ENCODE measurements at regions not wholly inside any gene's neighbourhood (a gene's known extent, or its start where the extent isn't known, plus 50 kb on each side); places are given as distances from the start of the nearest gene placed in this dataset.

DNA sequence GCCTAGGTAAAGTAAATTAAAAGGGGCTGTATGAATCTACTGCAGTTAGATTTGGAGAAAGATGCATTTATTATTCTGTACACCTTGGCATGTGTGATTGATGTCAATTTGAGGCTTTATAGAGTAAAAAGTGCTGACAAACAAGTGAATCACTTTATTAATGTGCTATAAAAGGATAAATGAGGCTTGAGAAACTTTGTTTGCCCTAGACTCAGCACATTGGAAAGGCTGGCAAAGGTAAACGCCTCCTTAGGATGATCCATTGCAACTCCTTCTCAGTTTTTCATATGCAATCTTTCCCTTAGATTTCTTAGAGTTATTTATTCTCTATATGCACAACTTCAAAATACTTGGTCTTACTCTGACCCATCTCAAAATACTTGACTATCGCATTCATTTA, 369.0 kb downstream of the HINT1 start:
- DNase-seq, result no peak
- Histone ChIP-seq H3K4me1 (no peaks in the 10 kb centered on the region), H3K36me3 (no peaks in the 10 kb centered on the region), H3K9me3 (no peaks in the 10 kb centered on the region), H3K4me3 (ENCODE audit: low read depth, low read length) (no peak overlapping the region), H3K27me3 (no peaks in the 10 kb centered on the region)
- TF ChIP-seq, protein P1, sequence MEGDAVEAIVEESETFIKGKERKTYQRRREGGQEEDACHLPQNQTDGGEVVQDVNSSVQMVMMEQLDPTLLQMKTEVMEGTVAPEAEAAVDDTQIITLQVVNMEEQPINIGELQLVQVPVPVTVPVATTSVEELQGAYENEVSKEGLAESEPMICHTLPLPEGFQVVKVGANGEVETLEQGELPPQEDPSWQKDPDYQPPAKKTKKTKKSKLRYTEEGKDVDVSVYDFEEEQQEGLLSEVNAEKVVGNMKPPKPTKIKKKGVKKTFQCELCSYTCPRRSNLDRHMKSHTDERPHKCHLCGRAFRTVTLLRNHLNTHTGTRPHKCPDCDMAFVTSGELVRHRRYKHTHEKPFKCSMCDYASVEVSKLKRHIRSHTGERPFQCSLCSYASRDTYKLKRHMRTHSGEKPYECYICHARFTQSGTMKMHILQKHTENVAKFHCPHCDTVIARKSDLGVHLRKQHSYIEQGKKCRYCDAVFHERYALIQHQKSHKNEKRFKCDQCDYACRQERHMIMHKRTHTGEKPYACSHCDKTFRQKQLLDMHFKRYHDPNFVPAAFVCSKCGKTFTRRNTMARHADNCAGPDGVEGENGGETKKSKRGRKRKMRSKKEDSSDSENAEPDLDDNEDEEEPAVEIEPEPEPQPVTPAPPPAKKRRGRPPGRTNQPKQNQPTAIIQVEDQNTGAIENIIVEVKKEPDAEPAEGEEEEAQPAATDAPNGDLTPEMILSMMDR (IDR thresholded peaks at IDR 0.05; ENCODE audit: low read depth, low read length), result no peak

DNA sequence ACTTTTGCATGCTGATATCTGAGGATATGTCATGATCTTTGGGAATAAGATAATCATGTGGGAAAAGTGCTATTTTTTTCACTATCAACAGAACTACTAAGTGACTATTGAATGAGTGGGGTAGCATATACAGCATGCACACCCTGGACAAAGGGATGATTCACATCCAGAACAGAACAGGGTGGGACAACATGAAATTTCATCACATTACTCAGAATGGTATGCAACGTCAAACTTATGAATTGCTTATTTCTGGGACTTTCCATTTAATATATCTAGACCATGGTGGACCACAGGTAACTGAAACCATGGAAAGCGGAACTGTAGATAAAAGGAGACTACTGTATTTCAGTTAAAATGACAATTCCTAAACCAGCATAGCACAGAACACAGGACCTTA, 370.0 kb downstream of the HINT1 start:
- Histone ChIP-seq H3K36me3 (no peaks in the 10 kb centered on the region), H3K4me3 (ENCODE audit: low read depth, low read length) (no peak overlapping the region), H3K9me3 (no peaks in the 10 kb centered on the region), H3K4me1 (no peaks in the 10 kb centered on the region), H3K27me3 (no peaks in the 10 kb centered on the region)
- no peak for DNase-seq
- TF ChIP-seq, protein P1 (IDR thresholded peaks at IDR 0.05; ENCODE audit: low read depth, low read length), result no peak

DNA sequence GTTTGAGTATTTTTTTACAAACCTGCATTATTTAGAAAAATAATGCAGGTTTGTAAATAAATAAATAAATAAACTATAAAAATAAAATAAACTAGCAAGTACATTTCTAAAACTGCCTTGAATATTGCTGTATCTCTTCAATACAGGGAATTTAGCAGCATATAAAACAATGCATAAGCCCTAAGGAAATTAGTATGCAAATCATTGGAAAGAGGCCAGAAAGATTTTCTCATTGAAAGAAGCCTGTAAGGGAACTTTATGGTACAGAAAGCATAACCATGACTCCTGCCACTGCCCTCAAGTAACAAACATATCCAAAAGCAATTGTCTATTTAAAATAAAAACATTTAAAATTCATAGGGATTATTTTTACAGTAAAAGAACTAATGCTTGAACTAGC, 387.3 kb downstream of the HINT1 start:
- no peaks in the 10 kb centered on the region for H3K9me3 ChIP-seq
- H3K36me3 ChIP-seq, result no peaks in the 10 kb centered on the region
- DNase-seq, result no peak
- H3K4me3 ChIP-seq (ENCODE audit: low read depth, low read length), result no peak overlapping the region
- no peaks in the 10 kb centered on the region for H3K4me1 ChIP-seq
- TF ChIP-seq, protein P1 (IDR thresholded peaks at IDR 0.05; ENCODE audit: low read depth, low read length), result no peak
- H3K27me3 ChIP-seq, result no peaks in the 10 kb centered on the region

- Histone ChIP-seq H3K4me3 (ENCODE audit: low read depth, low read length) (no peak overlapping the region), H3K4me1 (no peaks in the 10 kb centered on the region), H3K36me3 (no peaks in the 10 kb centered on the region), H3K9me3 (no peaks in the 10 kb centered on the region), H3K27me3 (no peaks in the 10 kb centered on the region)
- DNase-seq, result no peak
- TF ChIP-seq, protein P1 (IDR thresholded peaks at IDR 0.05; ENCODE audit: low read depth, low read length), result no peak
Measured at GRCh38 chr5:130773813-130774212, 391.2 kb downstream of the HINT1 start.

DNA sequence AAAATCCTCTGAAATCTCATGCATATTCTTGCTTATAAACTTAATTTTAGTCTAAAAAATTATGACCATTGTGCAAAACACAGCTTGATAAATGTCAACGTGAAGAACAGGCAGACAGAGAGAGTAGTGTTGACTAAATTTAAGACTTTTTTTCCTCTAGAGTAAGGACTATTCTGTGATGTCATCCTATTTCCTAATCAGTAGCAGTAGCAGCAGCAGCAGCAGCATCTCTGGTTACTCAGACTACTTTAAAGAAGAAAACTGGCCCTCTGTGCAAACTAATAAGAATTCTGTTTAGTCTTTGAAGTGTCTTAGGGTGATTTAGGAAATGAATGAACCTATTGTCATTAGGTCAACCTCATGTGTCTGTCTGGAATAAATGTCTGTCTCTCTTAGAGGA, 403.0 kb downstream of the HINT1 start:
- Histone ChIP-seq H3K9me3 (no peaks in the 10 kb centered on the region), H3K27me3 (no peaks in the 10 kb centered on the region), H3K36me3 (no peaks in the 10 kb centered on the region), H3K4me3 (ENCODE audit: low read depth, low read length) (no peak overlapping the region), H3K4me1 (no peaks in the 10 kb centered on the region)
- DNase-seq, result no peak
- TF ChIP-seq, protein P1 (IDR thresholded peaks at IDR 0.05; ENCODE audit: low read depth, low read length), result no peak

GRCh38 chr5:130759061-130759460, 406.0 kb downstream of the HINT1 start:
- Histone ChIP-seq H3K4me3 (ENCODE audit: low read depth, low read length) (no peak overlapping the region), H3K4me1 (no peaks in the 10 kb centered on the region), H3K27me3 (no peaks in the 10 kb centered on the region), H3K9me3 (no peaks in the 10 kb centered on the region), H3K36me3 (no peaks in the 10 kb centered on the region)
- TF ChIP-seq, protein P1 (IDR thresholded peaks at IDR 0.05; ENCODE audit: low read depth, low read length), result no peak
- DNase-seq, result no peak

All from BE2C (cell line).